ENCODE measurements at regions not wholly inside any gene's neighbourhood (a gene's known extent, or its start where the extent isn't known, plus 50 kb on each side); places are given as distances from the start of the nearest gene placed in this dataset.
"Not testable (repeated sequence)": the region's sequence is repeated elsewhere in the genome, so short reads cannot be mapped to it uniquely, and the experiment has no call there.

GRCh38 chr2:236367506-236368289 lies 103.5 kb upstream of the ASB18 start:
- no peak overlapping the region for H3K4me3 ChIP-seq (replicated peaks in 1 of 2; ENCODE audit: low read depth in 2 of 2, low read length in 2 of 2)
- no peak for DNase-seq (ENCODE audit: low read depth in 2 of 2)
- no peak for TF ChIP-seq CTCF (IDR thresholded peaks at IDR 0.05; ENCODE audit: low read depth, low read length)

- H3K4me3 ChIP-seq (replicated peaks in 1 of 2; ENCODE audit: low read depth in 2 of 2, low read length in 2 of 2) = no peak overlapping the region
- no peak for DNase-seq (ENCODE audit: low read depth in 2 of 2)
- TF ChIP-seq CTCF (IDR thresholded peaks at IDR 0.05; ENCODE audit: low read depth, low read length) = no peak
These were observed 105.5 kb upstream of the ASB18 start for GRCh38 chr2:236369661-236370062.

GRCh38 chr2:236370847-236371409 lies 106.7 kb upstream of the ASB18 start:
- TF ChIP-seq CTCF (IDR thresholded peaks at IDR 0.05; ENCODE audit: low read depth, low read length) = no peak
- DNase-seq (ENCODE audit: low read depth in 2 of 2) = no peak
- H3K4me3 ChIP-seq (replicated peaks in 1 of 2; ENCODE audit: low read depth in 2 of 2, low read length in 2 of 2) = no peak overlapping the region

GRCh38 chr2:236375973-236376476 lies 111.8 kb upstream of the ASB18 start:
- no peak for TF ChIP-seq CTCF (IDR thresholded peaks at IDR 0.05; ENCODE audit: low read depth, low read length)
- H3K4me3 ChIP-seq (replicated peaks in 1 of 2; ENCODE audit: low read depth in 2 of 2, low read length in 2 of 2) = no peak overlapping the region
- no peak for DNase-seq (ENCODE audit: low read depth in 2 of 2)

- TF ChIP-seq CTCF (IDR thresholded peaks at IDR 0.05; ENCODE audit: low read depth, low read length) = no peak
- H3K4me3 ChIP-seq (replicated peaks in 1 of 2; ENCODE audit: low read depth in 2 of 2, low read length in 2 of 2) = no peak overlapping the region
- no peak for DNase-seq (ENCODE audit: low read depth in 2 of 2)
These were observed 112.5 kb upstream of the ASB18 start for GRCh38 chr2:236376566-236377244.

GRCh38 chr2:236380051-236380612 lies 115.9 kb upstream of the ASB18 start:
- H3K4me3 ChIP-seq (replicated peaks in 1 of 2; ENCODE audit: low read depth in 2 of 2, low read length in 2 of 2) = no peak overlapping the region
- no peak for DNase-seq (ENCODE audit: low read depth in 2 of 2)
- TF ChIP-seq CTCF (IDR thresholded peaks at IDR 0.05; ENCODE audit: low read depth, low read length) = no peak

GRCh38 chr2:236381253-236381652 lies 117.0 kb upstream of the ASB18 start:
- not testable (repeated sequence) for H3K4me3 ChIP-seq (replicated peaks in 1 of 2; ENCODE audit: low read depth in 2 of 2, low read length in 2 of 2); DNase-seq (ENCODE audit: low read depth in 2 of 2)

- not testable (repeated sequence) for H3K4me3 ChIP-seq (replicated peaks in 1 of 2; ENCODE audit: low read depth in 2 of 2, low read length in 2 of 2); DNase-seq (ENCODE audit: low read depth in 2 of 2)
These were observed 125.3 kb upstream of the ASB18 start for GRCh38 chr2:236389284-236390216.

All from cardiac fibroblast (primary cell).